Endodermal cell (in vitro differentiated cells): ENCODE measurements at regions not wholly inside any gene's neighbourhood (a gene's known extent, or its start where the extent isn't known, plus 50 kb on each side); places are given as distances from the start of the nearest gene placed in this dataset.

Experiments used
- DNase-seq: peaks from one replicate; pipeline ENCODE4 v3.0.0-alpha.2; 2017
- H3K27ac ChIP-seq: 2 replicates; pipeline ENCODE4 v1.5.1; 2013; ENCODE audit warnings: mild to moderate bottlenecking, low read depth, low read length, moderate library complexity
- H3K27me3 ChIP-seq: 2 replicates; pipeline ENCODE4 v1.6.1; 2013; ENCODE audit warnings: mild to moderate bottlenecking, low read length, moderate library complexity; ENCODE audit not compliant: insufficient read depth, control insufficient read depth, poor library complexity, severe bottlenecking
- H3K36me3 ChIP-seq: 2 replicates; pipeline ENCODE4 v1.7.0; 2013; ENCODE audit warnings: mild to moderate bottlenecking, low read length, moderate library complexity; ENCODE audit not compliant: control insufficient read depth, insufficient read depth
- H3K4me1 ChIP-seq: one replicate; pipeline ENCODE4 v1.7.0; 2013; ENCODE audit warnings: low read length; ENCODE audit not compliant: control insufficient read depth, insufficient read depth
- H3K4me3 ChIP-seq: 2 replicates; pipeline ENCODE4 v1.5.1; 2013; ENCODE audit warnings: mild to moderate bottlenecking, low read length, moderate library complexity
- H3K9ac ChIP-seq: 2 replicates; pipeline ENCODE4 v1.6.1; 2013; ENCODE audit warnings: mild to moderate bottlenecking, low read length, moderate library complexity; ENCODE audit not compliant: poor library complexity, severe bottlenecking; ENCODE audit errors: extremely low read depth
- H3K9me3 ChIP-seq: 2 replicates; pipeline ENCODE4 v1.6.1; 2013; ENCODE audit warnings: mild to moderate bottlenecking, low read length, moderate library complexity; ENCODE audit not compliant: control insufficient read depth
- H3K27ac Mint-ChIP-seq: 2 replicates; pipeline ENCODE4 v1.8.0; 2020; ENCODE audit warnings: mixed read lengths
- H3K27me3 Mint-ChIP-seq: 2 replicates; pipeline ENCODE4 v1.8.0; 2021; ENCODE audit warnings: mild to moderate bottlenecking, mixed read lengths; ENCODE audit not compliant: insufficient read depth
- H3K36me3 Mint-ChIP-seq: 2 replicates; pipeline ENCODE4 v1.8.0; 2020; ENCODE audit warnings: low read depth, mixed read lengths
- H3K4me1 Mint-ChIP-seq: 2 replicates; pipeline ENCODE4 v1.8.0; 2020; ENCODE audit warnings: mixed read lengths
- H3K4me3 Mint-ChIP-seq: 2 replicates; pipeline ENCODE4 v1.8.0; 2020; ENCODE audit warnings: mild to moderate bottlenecking, moderate library complexity, mixed read lengths
- H3K9me3 Mint-ChIP-seq: 2 replicates; pipeline ENCODE4 v1.8.0; 2020; ENCODE audit warnings: mild to moderate bottlenecking, mixed read lengths
- WGBS, 2 experiments: methylation state at CpG; one replicate each; pipeline versions ENCODE4 v1.1.5 to v1.1.7; 2013; ENCODE audit warnings: missing lambda C conversion rate in 2 of 2, mixed read lengths in 1 of 2; ENCODE audit not compliant: insufficient coverage in 1 of 2, insufficient read length in 1 of 2; 5-methylcytosine and 5-hydroxymethylcytosine counted together
- TF ChIP-seq, protein P1 (sequence below): fragments of 200-600 bp; sonication (generic); conservative IDR thresholded peaks from 2 replicates; pipeline ENCODE4 v1.5.0; 2021; ENCODE audit warnings: antibody characterized with exemption, mild to moderate bottlenecking

DNA sequence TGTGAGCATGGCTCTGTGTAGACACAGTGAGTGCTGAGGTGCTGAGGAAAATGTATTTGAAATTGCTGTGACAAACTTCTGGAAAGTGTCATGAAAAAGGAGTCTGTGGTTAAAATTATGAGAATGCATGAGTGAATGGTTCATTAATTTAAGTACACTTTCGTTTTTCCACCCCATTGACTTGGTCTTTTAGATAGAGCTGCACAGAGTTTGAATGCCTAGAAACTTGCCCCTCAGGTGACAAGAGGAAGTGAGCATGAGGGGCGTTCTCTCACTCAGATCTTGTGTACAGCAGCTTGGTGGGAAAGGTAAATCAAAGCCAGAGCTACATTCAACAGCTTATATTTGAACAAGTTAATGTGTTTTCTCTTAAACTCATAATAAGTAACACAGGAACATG, 296.8 kb downstream of the WDR72 start:
- Histone ChIP-seq H3K4me3 (no peak overlapping the region), H3K27me3 (no peaks in the 10 kb centered on the region), H3K9me3 (peaks cover 5% of the 10 kb centered on the region), H3K4me1 (no peaks in the 10 kb centered on the region), H3K27ac (no peak overlapping the region), H3K36me3 (no peaks in the 10 kb centered on the region), H3K9ac (no peak overlapping the region)
- Mint-ChIP-seq H3K4me3 (no peak overlapping the region), H3K9me3 (no peaks in the 10 kb centered on the region), H3K4me1 (peaks cover 16% of the 10 kb centered on the region), H3K36me3 (no peaks in the 10 kb centered on the region), H3K27me3 (no peaks in the 10 kb centered on the region), H3K27ac (no peak overlapping the region)
- WGBS, 2 experiments = 80 to 91% methylated on average over 1 to 2 of the region's 2 CpGs
- DNase-seq = no peak
- TF ChIP-seq, protein P1, sequence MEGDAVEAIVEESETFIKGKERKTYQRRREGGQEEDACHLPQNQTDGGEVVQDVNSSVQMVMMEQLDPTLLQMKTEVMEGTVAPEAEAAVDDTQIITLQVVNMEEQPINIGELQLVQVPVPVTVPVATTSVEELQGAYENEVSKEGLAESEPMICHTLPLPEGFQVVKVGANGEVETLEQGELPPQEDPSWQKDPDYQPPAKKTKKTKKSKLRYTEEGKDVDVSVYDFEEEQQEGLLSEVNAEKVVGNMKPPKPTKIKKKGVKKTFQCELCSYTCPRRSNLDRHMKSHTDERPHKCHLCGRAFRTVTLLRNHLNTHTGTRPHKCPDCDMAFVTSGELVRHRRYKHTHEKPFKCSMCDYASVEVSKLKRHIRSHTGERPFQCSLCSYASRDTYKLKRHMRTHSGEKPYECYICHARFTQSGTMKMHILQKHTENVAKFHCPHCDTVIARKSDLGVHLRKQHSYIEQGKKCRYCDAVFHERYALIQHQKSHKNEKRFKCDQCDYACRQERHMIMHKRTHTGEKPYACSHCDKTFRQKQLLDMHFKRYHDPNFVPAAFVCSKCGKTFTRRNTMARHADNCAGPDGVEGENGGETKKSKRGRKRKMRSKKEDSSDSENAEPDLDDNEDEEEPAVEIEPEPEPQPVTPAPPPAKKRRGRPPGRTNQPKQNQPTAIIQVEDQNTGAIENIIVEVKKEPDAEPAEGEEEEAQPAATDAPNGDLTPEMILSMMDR = no peak

DNA sequence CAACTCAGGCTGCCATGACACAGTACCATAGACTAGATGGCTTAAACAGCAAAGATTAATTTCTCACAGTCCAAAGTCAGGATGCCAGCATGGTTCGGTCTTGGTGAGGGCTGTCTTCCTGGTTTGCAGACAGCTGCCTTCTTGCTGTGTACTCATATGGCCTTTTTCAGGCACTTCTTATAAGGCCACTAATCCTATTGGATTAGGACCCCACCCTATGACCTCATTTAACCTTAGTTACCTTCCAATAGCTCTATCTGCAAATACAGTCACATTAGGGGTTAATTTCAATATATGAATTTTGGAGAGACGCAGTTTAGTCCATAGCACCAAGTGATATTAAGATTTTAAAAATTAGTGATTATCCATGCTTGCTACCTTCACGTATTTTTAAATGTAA, 297.8 kb downstream of the WDR72 start:
- no peaks in the 10 kb centered on the region for H3K36me3 Mint-ChIP-seq
- Histone ChIP-seq H3K27ac (no peak overlapping the region), H3K4me1 (no peaks in the 10 kb centered on the region), H3K9ac (no peak overlapping the region), H3K27me3 (no peaks in the 10 kb centered on the region), H3K36me3 (no peaks in the 10 kb centered on the region), H3K4me3 (no peak overlapping the region), H3K9me3 (peaks cover 5% of the 10 kb centered on the region)
- DNase-seq = no peak
- no peak overlapping the region for H3K27ac Mint-ChIP-seq
- TF ChIP-seq, protein P1 = no peak
- no peaks in the 10 kb centered on the region for H3K27me3 Mint-ChIP-seq
- peaks cover 17% of the 10 kb centered on the region for H3K4me1 Mint-ChIP-seq
- H3K9me3 Mint-ChIP-seq = no peaks in the 10 kb centered on the region
- 79 to 95% methylated on average over 2 to 3 of the region's 3 CpGs for WGBS, 2 experiments
- H3K4me3 Mint-ChIP-seq = no peak overlapping the region

DNA sequence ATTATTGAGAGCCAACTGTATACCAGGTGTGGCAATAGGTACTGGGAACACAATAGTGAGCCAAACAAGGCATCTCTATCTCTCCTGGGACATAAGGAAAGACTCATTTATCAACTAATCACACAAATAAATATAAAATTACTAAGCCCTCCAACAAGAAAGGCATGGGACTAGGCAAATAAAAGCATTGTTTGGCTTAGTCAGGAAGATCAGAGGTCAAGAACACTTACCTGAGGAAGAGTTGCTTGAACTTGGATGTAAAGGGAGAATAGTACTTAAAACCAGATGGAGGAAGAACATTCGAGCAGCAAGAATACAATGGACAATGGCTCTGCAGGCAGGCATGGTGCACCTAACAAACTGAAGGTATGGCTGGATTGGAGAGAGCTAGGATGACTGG, 300.7 kb downstream of the WDR72 start:
- WGBS, 2 experiments = 83 to 91% methylated on average over 1 of the region's 1 CpG
- Mint-ChIP-seq H3K4me1 (peaks cover 29% of the 10 kb centered on the region), H3K9me3 (no peaks in the 10 kb centered on the region), H3K27me3 (no peaks in the 10 kb centered on the region), H3K4me3 (no peak overlapping the region), H3K36me3 (no peaks in the 10 kb centered on the region), H3K27ac (no peak overlapping the region)
- Histone ChIP-seq H3K4me3 (no peak overlapping the region), H3K27me3 (no peaks in the 10 kb centered on the region), H3K4me1 (peaks cover 4% of the 10 kb centered on the region), H3K9me3 (peaks cover 5% of the 10 kb centered on the region), H3K36me3 (no peaks in the 10 kb centered on the region), H3K9ac (no peak overlapping the region), H3K27ac (no peak overlapping the region)
- DNase-seq = no peak
- TF ChIP-seq, protein P1 = no peak
